HCT116 (cell line): ENCODE measurements at regions not wholly inside any gene's neighbourhood (a gene's known extent, or its start where the extent isn't known, plus 50 kb on each side); places are given as distances from the start of the nearest gene placed in this dataset.

Experiments
- EZH2 ChIP-seq: fragments of 200-600 bp; sonication (generic); IDR thresholded peaks from 2 replicates; pipeline ENCODE4 v1.6.1; 2017; ENCODE audit warnings: antibody characterized with exemption, mixed run types
- JUND ChIP-seq: IDR thresholded peaks from 2 replicates; pipeline ENCODE4 v1.6.1; 2012
- POLR2A ChIP-seq: IDR thresholded peaks from 2 replicates; pipeline ENCODE4 v1.7.0; 2011; ENCODE audit warnings: borderline replicate concordance; ENCODE audit not compliant: insufficient read depth, insufficient read length; ENCODE audit errors: extremely low read depth
- POLR2AphosphoS5 ChIP-seq: IDR thresholded peaks from 2 replicates; pipeline ENCODE4 v1.6.1; 2011; ENCODE audit warnings: mild to moderate bottlenecking, low read depth, low read length, moderate library complexity
- YY1 ChIP-seq: IDR thresholded peaks from 2 replicates; pipeline ENCODE4 v1.6.1; 2011; ENCODE audit warnings: low read length, low read depth, moderate library complexity, mild to moderate bottlenecking; ENCODE audit not compliant: insufficient replicate concordance; ENCODE audit errors: extremely low read depth
- TF ChIP-seq, protein P1 (sequence below): IDR thresholded peaks from 2 replicates; pipeline ENCODE4 v1.6.1; 2012
- TF ChIP-seq, protein P2 (sequence below), 3 experiments: fragments of 200-600 bp in 1 of 3; sonication (generic) in 1 of 3; IDR thresholded peaks in 2 of 3; conservative IDR thresholded peaks in 1 of 3; 2 replicates each; pipeline ENCODE4 v1.5.1; 2012 to 2017; ENCODE audit warnings: low read depth in 2 of 3, low read length in 2 of 3, antibody characterized with exemption in 1 of 3, borderline replicate concordance in 1 of 3, control low read depth in 1 of 3, mild to moderate bottlenecking in 1 of 3, mixed read lengths in 1 of 3, mixed run types in 1 of 3, moderate library complexity in 1 of 3; ENCODE audit not compliant: insufficient read depth in 1 of 3

DNA sequence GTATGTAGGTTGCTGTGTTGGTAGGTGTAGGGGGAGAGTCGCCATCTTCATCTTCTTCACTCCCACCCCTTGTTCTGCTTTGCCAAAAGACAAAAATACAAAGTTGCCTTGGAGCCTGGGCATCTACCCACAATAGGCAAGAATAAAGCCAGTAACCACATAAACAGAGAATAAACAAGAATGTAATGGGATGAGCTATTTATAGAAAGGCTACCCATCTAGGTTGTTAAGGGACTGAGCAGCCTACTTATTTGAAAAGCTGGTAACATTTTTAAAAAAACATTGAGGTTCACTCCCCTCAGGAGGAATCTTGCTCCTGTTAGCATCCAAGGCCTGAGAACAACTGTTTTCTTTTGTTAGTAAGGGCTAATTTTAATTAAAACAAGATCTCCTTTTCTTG lies 301.4 kb upstream of the STXBP5 start:
- TF ChIP-seq POLR2AphosphoS5, result no peak
- no peak for TF ChIP-seq JUND
- TF ChIP-seq, protein P1, sequence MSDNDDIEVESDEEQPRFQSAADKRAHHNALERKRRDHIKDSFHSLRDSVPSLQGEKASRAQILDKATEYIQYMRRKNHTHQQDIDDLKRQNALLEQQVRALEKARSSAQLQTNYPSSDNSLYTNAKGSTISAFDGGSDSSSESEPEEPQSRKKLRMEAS, result no peak
- TF ChIP-seq POLR2A, result no peak
- no peak for TF ChIP-seq YY1
- TF ChIP-seq, protein P2, sequence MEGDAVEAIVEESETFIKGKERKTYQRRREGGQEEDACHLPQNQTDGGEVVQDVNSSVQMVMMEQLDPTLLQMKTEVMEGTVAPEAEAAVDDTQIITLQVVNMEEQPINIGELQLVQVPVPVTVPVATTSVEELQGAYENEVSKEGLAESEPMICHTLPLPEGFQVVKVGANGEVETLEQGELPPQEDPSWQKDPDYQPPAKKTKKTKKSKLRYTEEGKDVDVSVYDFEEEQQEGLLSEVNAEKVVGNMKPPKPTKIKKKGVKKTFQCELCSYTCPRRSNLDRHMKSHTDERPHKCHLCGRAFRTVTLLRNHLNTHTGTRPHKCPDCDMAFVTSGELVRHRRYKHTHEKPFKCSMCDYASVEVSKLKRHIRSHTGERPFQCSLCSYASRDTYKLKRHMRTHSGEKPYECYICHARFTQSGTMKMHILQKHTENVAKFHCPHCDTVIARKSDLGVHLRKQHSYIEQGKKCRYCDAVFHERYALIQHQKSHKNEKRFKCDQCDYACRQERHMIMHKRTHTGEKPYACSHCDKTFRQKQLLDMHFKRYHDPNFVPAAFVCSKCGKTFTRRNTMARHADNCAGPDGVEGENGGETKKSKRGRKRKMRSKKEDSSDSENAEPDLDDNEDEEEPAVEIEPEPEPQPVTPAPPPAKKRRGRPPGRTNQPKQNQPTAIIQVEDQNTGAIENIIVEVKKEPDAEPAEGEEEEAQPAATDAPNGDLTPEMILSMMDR (IDR thresholded peaks at IDR 0.05 in 2 of 3, conservative IDR thresholded peaks at IDR 0.05 in 1 of 3; ENCODE audit: borderline replicate concordance in 1 of 3, insufficient read depth in 1 of 3, low read depth in 2 of 3, low read length in 2 of 3), result no peak
- no peak for TF ChIP-seq EZH2
